Keratinocyte (primary cell): ENCODE measurements at regions not wholly inside any gene's neighbourhood (a gene's known extent, or its start where the extent isn't known, plus 50 kb on each side); places are given as distances from the start of the nearest gene placed in this dataset.

Experiments used
- DNase-seq: peaks from one replicate; pipeline ENCODE4 v3.0.0-alpha.2; 2011; ENCODE audit warnings: low read depth, missing footprints, low spot score
- FAIRE-seq: peaks from 2 replicates; lab custom pipeline; 2011; peaks lifted over from hg19 to GRCh38; lab: Jason Lieb, UNC
- H2AFZ ChIP-seq: 2 replicates; pipeline ENCODE4 v1.6.0; 2012; ENCODE audit warnings: low read length, control low read depth, inconsistent platforms; ENCODE audit not compliant: control insufficient read depth
- H3K27ac ChIP-seq: 2 replicates; pipeline ENCODE4 v1.5.1; 2011; ENCODE audit warnings: low read length; ENCODE audit not compliant: control insufficient read depth, insufficient read depth
- H3K27me3 ChIP-seq: 3 replicates; pipeline ENCODE4 v1.6.0; 2011; ENCODE audit warnings: low read length; ENCODE audit not compliant: control insufficient read depth, insufficient read depth; ENCODE audit errors: extremely low read depth
- H3K36me3 ChIP-seq, 2 experiments: 2 replicates in 1 of 2; 3 replicates in 1 of 2; pipeline ENCODE4 v1.5.1; 2011; ENCODE audit warnings: low read length in 2 of 2, mild to moderate bottlenecking in 1 of 2; ENCODE audit not compliant: control insufficient read depth in 2 of 2, insufficient read depth in 2 of 2; ENCODE audit errors: extremely low read depth in 1 of 2
- H3K4me1 ChIP-seq: 3 replicates; pipeline ENCODE4 v1.5.1; 2011; ENCODE audit warnings: low read length; ENCODE audit not compliant: control insufficient read depth, insufficient read depth; ENCODE audit errors: extremely low read depth
- H3K4me2 ChIP-seq: 3 replicates; pipeline ENCODE4 v1.6.0; 2011; ENCODE audit warnings: low read depth, low read length; ENCODE audit not compliant: control insufficient read depth, insufficient read depth; ENCODE audit errors: extremely low read depth
- H3K4me3 ChIP-seq, 3 experiments: fragments of 200-600 bp in 1 of 3; sonication (generic) in 1 of 3; 2 replicates in 2 of 3; 3 replicates in 1 of 3; pipeline ENCODE4 v1.5.1; 2011 to 2016; ENCODE audit warnings: low read length in 3 of 3, mild to moderate bottlenecking in 3 of 3, control low read depth in 2 of 3, inconsistent platforms in 1 of 3, low read depth in 1 of 3, mixed read lengths in 1 of 3, mixed run types in 1 of 3, moderate library complexity in 1 of 3; ENCODE audit not compliant: control insufficient read depth in 2 of 3, insufficient read depth in 2 of 3; ENCODE audit errors: extremely low read depth in 1 of 3
- H3K79me2 ChIP-seq: 2 replicates; pipeline ENCODE4 v1.6.0; 2012; ENCODE audit warnings: low read length; ENCODE audit not compliant: control insufficient read depth, insufficient read depth
- H3K9ac ChIP-seq: 3 replicates; pipeline ENCODE4 v1.6.0; 2011; ENCODE audit warnings: low read length; ENCODE audit not compliant: control insufficient read depth, insufficient read depth; ENCODE audit errors: extremely low read depth
- H3K9me1 ChIP-seq: 3 replicates; pipeline ENCODE4 v1.6.0; 2011; ENCODE audit warnings: low read length; ENCODE audit not compliant: control insufficient read depth, insufficient read depth; ENCODE audit errors: extremely low read depth
- H3K9me3 ChIP-seq: 2 replicates; pipeline ENCODE4 v1.5.1; 2012; ENCODE audit warnings: low read depth, low read length; ENCODE audit not compliant: control insufficient read depth
- H4K20me1 ChIP-seq: 3 replicates; pipeline ENCODE4 v1.6.0; 2011; ENCODE audit warnings: low read length; ENCODE audit not compliant: control insufficient read depth, insufficient read depth; ENCODE audit errors: extremely low read depth
- CTCF ChIP-seq, 3 experiments: IDR thresholded peaks in 1 of 3; conservative IDR thresholded peaks in 1 of 3; optimal IDR thresholded peaks in 1 of 3; 2 replicates in 2 of 3; 3 replicates in 1 of 3; pipeline versions ENCODE3 to v1.5.1; 2011; ENCODE audit warnings: low read length in 3 of 3, mild to moderate bottlenecking in 3 of 3, moderate library complexity in 2 of 3, control low read depth in 1 of 3, inconsistent platforms in 1 of 3; ENCODE audit not compliant: insufficient read depth in 2 of 3; ENCODE audit errors: extremely low read depth in 1 of 3
- EZH2 ChIP-seq: IDR thresholded peaks from one replicate; pipeline ENCODE4 v1.6.1; 2012; ENCODE audit warnings: inconsistent platforms, mild to moderate bottlenecking, low read length, moderate library complexity
- dilution Hi-C: fragments of 300-500 bp; cut with MboI; formaldehyde crosslinking; loops from one replicate; pipeline ENCODE4 v1.7.0; 2020; ENCODE audit warnings: low sequenced_read_pairs; ENCODE audit not compliant: extremely low pct_ligation_motif_present

- no peaks in the 10 kb centered on the region for H3K27me3 ChIP-seq
- no peak for FAIRE-seq
- TF ChIP-seq CTCF (optimal IDR thresholded peaks at IDR 0.05 in 1 of 3, IDR thresholded peaks at IDR 0.05 in 1 of 3, conservative IDR thresholded peaks at IDR 0.05 in 1 of 3; ENCODE audit: extremely low read depth in 1 of 3, insufficient read depth in 2 of 3, low read length in 3 of 3) = no peak
- no peak for TF ChIP-seq EZH2
These were observed 210.6 kb downstream of the HAPSTR1 start for GRCh38 chr16:9302072-9302471.

GRCh38 chr16:9306753-9307152 lies 215.3 kb downstream of the HAPSTR1 start:
- no peaks in the 10 kb centered on the region for H3K4me1 ChIP-seq
- DNase-seq = no peak
- H3K4me3 ChIP-seq = no peak overlapping the region
- FAIRE-seq = no peak
- H3K9me3 ChIP-seq = no peaks in the 10 kb centered on the region
- H4K20me1 ChIP-seq = no peaks in the 10 kb centered on the region
- no peak overlapping the region for H3K9ac ChIP-seq
- no peak overlapping the region for H2AFZ ChIP-seq
- dilution Hi-C loops = no loop called here
- no peaks in the 10 kb centered on the region for H3K79me2 ChIP-seq
- H3K4me2 ChIP-seq = no peak overlapping the region
- H3K36me3 ChIP-seq = no peaks in the 10 kb centered on the region
- no peaks in the 10 kb centered on the region for H3K27me3 ChIP-seq
- TF ChIP-seq EZH2 = no peak
- no peak for TF ChIP-seq CTCF (optimal IDR thresholded peaks at IDR 0.05 in 1 of 3, IDR thresholded peaks at IDR 0.05 in 1 of 3, conservative IDR thresholded peaks at IDR 0.05 in 1 of 3; ENCODE audit: extremely low read depth in 1 of 3, insufficient read depth in 2 of 3, low read length in 3 of 3)
- H3K27ac ChIP-seq = no peak overlapping the region
- H3K9me1 ChIP-seq = no peaks in the 10 kb centered on the region

More at GRCh38 chr16:9302072-9302471, 210.6 kb downstream of the HAPSTR1 start:
- Histone ChIP-seq H3K36me3 (no peaks in the 10 kb centered on the region), H3K27ac (no peak overlapping the region), H3K4me3 (no peak overlapping the region), H4K20me1 (no peaks in the 10 kb centered on the region), H3K9me3 (peaks cover 2% of the 10 kb centered on the region), H3K4me2 (no peak overlapping the region), H3K9me1 (no peaks in the 10 kb centered on the region), H3K9ac (no peak overlapping the region), H2AFZ (no peak overlapping the region), H3K4me1 (no peaks in the 10 kb centered on the region), H3K79me2 (no peaks in the 10 kb centered on the region)
- DNase-seq = no peak
- dilution Hi-C loops = no loop called here
